Parathyroid adenoma (tissue), 2 donors: ENCODE measurements at regions not wholly inside any gene's neighbourhood (a gene's known extent, or its start where the extent isn't known, plus 50 kb on each side); places are given as distances from the start of the nearest gene placed in this dataset.

Experiments used
- H2AFZ ChIP-seq: fragments of 300-600 bp; sonication (generic); one replicate; pipeline ENCODE4 v1.7.0; 2017; ENCODE audit warnings: antibody characterized with exemption, mild to moderate bottlenecking
- H3K27ac ChIP-seq: fragments of 300-600 bp; sonication (generic); one replicate; pipeline ENCODE4 v1.7.0; 2017
- H3K27me3 ChIP-seq: fragments of 300-600 bp; sonication (generic); one replicate; pipeline ENCODE4 v1.7.0; 2017; ENCODE audit warnings: low read length; ENCODE audit not compliant: control insufficient read depth, insufficient read depth
- H3K36me3 ChIP-seq: fragments of 300-600 bp; sonication (generic); one replicate; pipeline ENCODE4 v1.7.0; 2017; ENCODE audit warnings: low read length; ENCODE audit not compliant: control insufficient read depth, insufficient read depth
- H3K4me1 ChIP-seq: fragments of 300-600 bp; sonication (generic); one replicate; pipeline ENCODE4 v1.7.0; 2017; ENCODE audit warnings: control low read depth
- H3K4me2 ChIP-seq: fragments of 300-600 bp; sonication (generic); one replicate; pipeline ENCODE4 v1.7.0; 2017; ENCODE audit warnings: low read length
- H3K4me3 ChIP-seq: fragments of 300-600 bp; sonication (generic); one replicate; pipeline ENCODE4 v1.7.0; 2017; ENCODE audit warnings: low read depth, low read length
- H3K79me2 ChIP-seq: fragments of 300-600 bp; sonication (generic); one replicate; pipeline ENCODE4 v1.7.0; 2017; ENCODE audit warnings: control low read depth
- H3K9ac ChIP-seq: fragments of 300-600 bp; sonication (generic); one replicate; pipeline ENCODE4 v1.7.0; 2017; ENCODE audit warnings: mild to moderate bottlenecking
- H3K9me3 ChIP-seq: fragments of 300-600 bp; sonication (generic); one replicate; pipeline ENCODE4 v1.7.0; 2017; ENCODE audit warnings: low read length; ENCODE audit not compliant: control insufficient read depth
- TF ChIP-seq, protein P1 (sequence below): fragments of 300-600 bp; sonication (generic); IDR thresholded peaks from one replicate; pipeline ENCODE4 v1.7.0; 2017; ENCODE audit warnings: antibody characterized with exemption, mild to moderate bottlenecking
- donor health status: primary hyperparathyroidism.

DNA sequence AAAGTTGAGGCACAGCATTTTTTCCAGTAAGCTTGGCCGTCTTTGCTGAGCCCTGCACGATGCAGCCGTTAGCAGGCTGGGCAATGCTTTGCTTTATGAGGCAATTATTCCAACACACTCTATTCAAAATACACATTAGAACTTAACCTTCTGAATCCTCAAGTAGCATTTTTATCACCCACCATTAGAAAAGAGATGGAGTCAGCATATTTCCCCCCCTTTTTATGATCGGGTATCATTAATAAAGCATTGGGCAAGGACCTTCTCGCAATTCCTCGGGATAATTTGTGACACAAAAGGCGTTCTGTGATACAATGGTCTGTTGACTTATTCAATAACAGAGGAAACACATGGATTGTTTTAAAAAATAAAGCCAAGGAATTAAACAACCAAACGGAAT, 374.5 kb upstream of the RBFOX1 start:
- no peak overlapping the region for H3K4me2 ChIP-seq
- no peak overlapping the region for H3K9ac ChIP-seq
- no peaks in the 10 kb centered on the region for H3K27me3 ChIP-seq

DNA sequence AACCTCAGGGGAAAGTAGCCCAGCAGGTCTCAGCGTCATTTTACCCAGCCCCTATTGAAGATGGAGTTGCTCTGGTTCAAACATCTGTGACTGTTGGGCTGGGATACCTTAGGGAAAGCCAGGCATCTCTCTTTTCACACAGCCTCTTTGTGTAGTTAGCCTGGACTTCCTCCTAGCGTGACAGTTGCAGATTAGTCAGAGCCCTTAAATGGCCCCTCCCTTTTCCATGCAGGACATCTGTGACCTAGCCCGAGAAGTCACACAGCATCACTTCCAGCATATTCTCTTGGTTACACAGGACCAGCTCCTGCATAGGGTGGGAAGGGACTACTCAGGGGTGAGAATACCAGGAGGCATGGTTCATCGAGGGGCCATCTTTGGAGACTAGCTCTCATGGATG, 375.0 kb upstream of the RBFOX1 start:
- Histone ChIP-seq H3K9ac (no peak overlapping the region), H3K4me1 (no peaks in the 10 kb centered on the region), H2AFZ (no peak overlapping the region), H3K4me2 (no peak overlapping the region), H3K79me2 (no peaks in the 10 kb centered on the region), H3K9me3 (no peaks in the 10 kb centered on the region), H3K36me3 (no peaks in the 10 kb centered on the region), H3K4me3 (no peak overlapping the region), H3K27ac (no peak overlapping the region), H3K27me3 (no peaks in the 10 kb centered on the region)
- TF ChIP-seq, protein P1, sequence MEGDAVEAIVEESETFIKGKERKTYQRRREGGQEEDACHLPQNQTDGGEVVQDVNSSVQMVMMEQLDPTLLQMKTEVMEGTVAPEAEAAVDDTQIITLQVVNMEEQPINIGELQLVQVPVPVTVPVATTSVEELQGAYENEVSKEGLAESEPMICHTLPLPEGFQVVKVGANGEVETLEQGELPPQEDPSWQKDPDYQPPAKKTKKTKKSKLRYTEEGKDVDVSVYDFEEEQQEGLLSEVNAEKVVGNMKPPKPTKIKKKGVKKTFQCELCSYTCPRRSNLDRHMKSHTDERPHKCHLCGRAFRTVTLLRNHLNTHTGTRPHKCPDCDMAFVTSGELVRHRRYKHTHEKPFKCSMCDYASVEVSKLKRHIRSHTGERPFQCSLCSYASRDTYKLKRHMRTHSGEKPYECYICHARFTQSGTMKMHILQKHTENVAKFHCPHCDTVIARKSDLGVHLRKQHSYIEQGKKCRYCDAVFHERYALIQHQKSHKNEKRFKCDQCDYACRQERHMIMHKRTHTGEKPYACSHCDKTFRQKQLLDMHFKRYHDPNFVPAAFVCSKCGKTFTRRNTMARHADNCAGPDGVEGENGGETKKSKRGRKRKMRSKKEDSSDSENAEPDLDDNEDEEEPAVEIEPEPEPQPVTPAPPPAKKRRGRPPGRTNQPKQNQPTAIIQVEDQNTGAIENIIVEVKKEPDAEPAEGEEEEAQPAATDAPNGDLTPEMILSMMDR, result no peak

More for the DNA sequence above, 374.5 kb upstream of the RBFOX1 start:
- H3K4me1 ChIP-seq, result no peaks in the 10 kb centered on the region
- H3K4me3 ChIP-seq, result no peak overlapping the region
- no peak overlapping the region for H2AFZ ChIP-seq
- H3K79me2 ChIP-seq, result no peaks in the 10 kb centered on the region
- no peaks in the 10 kb centered on the region for H3K9me3 ChIP-seq
- no peak overlapping the region for H3K27ac ChIP-seq
- no peaks in the 10 kb centered on the region for H3K36me3 ChIP-seq
- TF ChIP-seq, protein P1, result no peak

DNA sequence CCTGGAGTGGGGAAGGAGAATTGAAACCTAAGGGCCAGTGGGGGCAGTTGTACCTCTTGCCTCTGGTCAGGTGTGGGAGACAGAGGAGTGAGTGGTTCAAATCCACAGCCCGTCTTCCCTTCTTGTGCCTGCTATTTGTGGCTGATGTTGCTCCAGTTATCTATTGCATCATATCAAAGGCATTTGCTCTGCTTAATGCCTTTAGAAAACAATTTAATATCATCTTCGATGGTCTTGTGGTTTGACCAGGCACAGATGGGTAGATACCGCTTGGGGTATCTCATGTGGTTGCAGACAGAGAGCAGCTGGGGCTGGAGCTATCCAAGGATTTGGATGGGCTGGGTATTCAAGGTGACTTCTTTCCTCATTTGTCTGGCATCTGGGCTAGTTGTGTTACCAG, 376.1 kb upstream of the RBFOX1 start:
- Histone ChIP-seq H3K4me2 (no peak overlapping the region), H3K4me3 (no peak overlapping the region), H3K79me2 (no peaks in the 10 kb centered on the region), H2AFZ (no peak overlapping the region), H3K27ac (no peak overlapping the region), H3K9me3 (no peaks in the 10 kb centered on the region), H3K4me1 (no peaks in the 10 kb centered on the region), H3K27me3 (no peaks in the 10 kb centered on the region), H3K36me3 (no peaks in the 10 kb centered on the region), H3K9ac (no peak overlapping the region)
- TF ChIP-seq, protein P1, result no peak

DNA sequence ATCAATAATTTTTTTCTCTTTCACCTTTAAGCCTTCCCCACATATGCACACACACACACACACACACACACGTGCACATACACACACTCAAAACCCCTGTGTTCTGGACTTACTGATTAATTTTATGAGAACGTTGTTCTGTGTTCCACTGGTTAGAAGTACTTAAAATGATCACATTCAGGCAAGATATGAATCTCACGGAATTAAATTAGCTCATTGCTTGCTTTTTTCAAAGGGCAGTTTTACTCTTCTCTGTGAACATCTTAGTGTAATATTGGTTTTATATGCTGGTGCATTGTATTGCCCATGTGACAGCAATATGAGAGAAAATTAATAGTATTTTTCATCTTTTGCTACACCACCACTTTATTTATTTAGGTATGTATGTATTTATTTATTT, 377.3 kb upstream of the RBFOX1 start:
- no peak overlapping the region for H3K4me2 ChIP-seq
- TF ChIP-seq, protein P1, result no peak
- no peak overlapping the region for H3K9ac ChIP-seq
- no peak overlapping the region for H2AFZ ChIP-seq
- no peaks in the 10 kb centered on the region for H3K4me1 ChIP-seq
- no peaks in the 10 kb centered on the region for H3K27me3 ChIP-seq
- no peaks in the 10 kb centered on the region for H3K79me2 ChIP-seq
- no peaks in the 10 kb centered on the region for H3K9me3 ChIP-seq
- no peaks in the 10 kb centered on the region for H3K36me3 ChIP-seq
- no peak overlapping the region for H3K4me3 ChIP-seq
- H3K27ac ChIP-seq, result no peak overlapping the region

DNA sequence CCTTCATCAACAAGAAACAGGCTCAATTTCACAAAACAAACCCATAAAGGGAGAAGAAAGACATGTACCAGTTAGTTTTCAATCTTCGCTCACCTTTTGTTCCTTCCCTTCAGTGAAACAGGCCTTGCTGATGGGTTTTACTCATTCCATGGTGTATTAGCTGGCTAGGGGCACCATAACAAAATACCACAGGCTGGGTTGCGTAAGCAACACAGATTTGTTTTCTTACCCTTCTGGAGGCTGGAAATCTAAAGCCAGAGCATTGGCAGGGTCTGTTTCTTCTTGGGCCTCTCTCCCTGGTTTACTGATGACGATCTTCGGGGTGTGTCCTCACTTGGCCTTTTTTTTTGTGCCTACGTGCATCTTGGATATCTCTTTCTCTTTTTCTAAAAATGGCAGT, 383.4 kb upstream of the RBFOX1 start:
- no peaks in the 10 kb centered on the region for H3K36me3 ChIP-seq
- no peak overlapping the region for H3K4me3 ChIP-seq
- no peaks in the 10 kb centered on the region for H3K27me3 ChIP-seq
- H3K9me3 ChIP-seq, result no peaks in the 10 kb centered on the region
- H3K27ac ChIP-seq, result no peak overlapping the region
- no peak overlapping the region for H3K9ac ChIP-seq
- no peaks in the 10 kb centered on the region for H3K79me2 ChIP-seq
- H3K4me1 ChIP-seq, result no peaks in the 10 kb centered on the region
- TF ChIP-seq, protein P1, result no peak
- no peak overlapping the region for H3K4me2 ChIP-seq
- H2AFZ ChIP-seq, result peak overlapping the region; percentile 34
